Smooth muscle cell (in vitro differentiated cells): ENCODE measurements at regions not wholly inside any gene's neighbourhood (a gene's known extent, or its start where the extent isn't known, plus 50 kb on each side); places are given as distances from the start of the nearest gene placed in this dataset.

Source experiments
- DNase-seq: peaks from one replicate; lab custom pipeline; 2025; ENCODE audit not compliant: unreplicated experiment; lab: John Stamatoyannopoulos, UW
- H2AFZ ChIP-seq: fragments of 200-600 bp; sonication (generic); 2 replicates; pipeline ENCODE4 v1.6.0; 2016; ENCODE audit warnings: antibody characterized with exemption, low read depth, mild to moderate bottlenecking
- H3F3A ChIP-seq: fragments of 200-600 bp; sonication (generic); 2 replicates; pipeline ENCODE4 v1.6.0; 2017; ENCODE audit warnings: antibody characterized with exemption, low read depth
- H3K27ac ChIP-seq: fragments of 200-600 bp; sonication (generic); 2 replicates; pipeline ENCODE4 v1.5.1; 2016; ENCODE audit warnings: low read depth, mild to moderate bottlenecking
- H3K27me3 ChIP-seq: fragments of 200-600 bp; sonication (generic); 2 replicates; pipeline ENCODE4 v1.6.1; 2016; ENCODE audit warnings: low read depth, mild to moderate bottlenecking
- H3K36me3 ChIP-seq: fragments of 200-600 bp; sonication (generic); 2 replicates; pipeline ENCODE4 v1.5.1; 2016; ENCODE audit warnings: low read depth
- H3K4me1 ChIP-seq: fragments of 200-600 bp; sonication (generic); 2 replicates; pipeline ENCODE4 v1.5.1; 2016; ENCODE audit warnings: low read depth
- H3K4me2 ChIP-seq: fragments of 200-600 bp; sonication (generic); 2 replicates; pipeline ENCODE4 v1.6.0; 2016; ENCODE audit warnings: mild to moderate bottlenecking
- H3K4me3 ChIP-seq: fragments of 200-600 bp; sonication (generic); 2 replicates; pipeline ENCODE4 v1.5.1; 2016; ENCODE audit warnings: mild to moderate bottlenecking
- H3K79me2 ChIP-seq: fragments of 200-600 bp; sonication (generic); 2 replicates; pipeline ENCODE4 v1.6.0; 2016; ENCODE audit warnings: low read depth, mild to moderate bottlenecking
- H3K9ac ChIP-seq: fragments of 200-600 bp; sonication (generic); 2 replicates; pipeline ENCODE4 v1.6.0; 2016; ENCODE audit warnings: low read depth
- H3K9me3 ChIP-seq: fragments of 200-600 bp; sonication (generic); replicated peaks from 2 replicates; pipeline ENCODE4 v1.5.1; 2016; ENCODE audit warnings: low read depth
- H4K20me1 ChIP-seq: fragments of 200-600 bp; sonication (generic); 2 replicates; pipeline ENCODE4 v1.6.0; 2016; ENCODE audit warnings: low read depth
- CTCF ChIP-seq: fragments of 200-600 bp; sonication (generic); IDR thresholded peaks from 2 replicates; pipeline ENCODE4 v1.5.1; 2017; ENCODE audit warnings: borderline replicate concordance, mild to moderate bottlenecking, antibody characterized with exemption; ENCODE audit not compliant: insufficient read depth, poor library complexity, severe bottlenecking
- WGBS: methylation state at CpG from one replicate; pipeline ENCODE4 v1.1.7; 2016; ENCODE audit warnings: low lambda C conversion rate; 5-methylcytosine and 5-hydroxymethylcytosine counted together

- no peak overlapping the region for H3K4me2 ChIP-seq
- H3F3A ChIP-seq: no peaks in the 10 kb centered on the region
- no peaks in the 10 kb centered on the region for H3K79me2 ChIP-seq
- H2AFZ ChIP-seq: no peak overlapping the region
- H3K9me3 ChIP-seq: no peaks in the 10 kb centered on the region
- TF ChIP-seq CTCF: no peak
- H3K27me3 ChIP-seq: no peaks in the 10 kb centered on the region
- H4K20me1 ChIP-seq: no peaks in the 10 kb centered on the region
- peaks cover 20% of the 10 kb centered on the region for H3K4me1 ChIP-seq
- DNase-seq: no peak
- no peak overlapping the region for H3K27ac ChIP-seq
- WGBS: 72% methylated on average over 7 of the region's 7 CpGs
- no peak overlapping the region for H3K9ac ChIP-seq
- H3K36me3 ChIP-seq: no peaks in the 10 kb centered on the region
- no peak overlapping the region for H3K4me3 ChIP-seq
These were observed 173.0 kb downstream of the SP3 start for GRCh38 chr2:173792166-173792565.

GRCh38 chr2:173792741-173793140 lies 172.4 kb downstream of the SP3 start:
- Histone ChIP-seq H3K4me1 (peaks cover 20% of the 10 kb centered on the region), H3K79me2 (no peaks in the 10 kb centered on the region), H3K27ac (no peak overlapping the region), H3F3A (no peaks in the 10 kb centered on the region), H3K36me3 (no peaks in the 10 kb centered on the region), H3K4me2 (no peak overlapping the region), H2AFZ (no peak overlapping the region), H3K27me3 (no peaks in the 10 kb centered on the region), H3K9ac (no peak overlapping the region), H3K4me3 (no peak overlapping the region), H4K20me1 (no peaks in the 10 kb centered on the region), H3K9me3 (no peaks in the 10 kb centered on the region)
- TF ChIP-seq CTCF: no peak
- 52% methylated on average over 3 of the region's 3 CpGs for WGBS
- no peak for DNase-seq

- no peaks in the 10 kb centered on the region for H4K20me1 ChIP-seq
- H3K27ac ChIP-seq: no peak overlapping the region
- no peaks in the 10 kb centered on the region for H3K9me3 ChIP-seq
- no peak overlapping the region for H3K4me2 ChIP-seq
- no peaks in the 10 kb centered on the region for H3K36me3 ChIP-seq
- WGBS: 79% methylated on average over 12 of the region's 12 CpGs
- peaks cover 20% of the 10 kb centered on the region for H3K4me1 ChIP-seq
- H3K79me2 ChIP-seq: no peaks in the 10 kb centered on the region
- no peak for DNase-seq
- H3F3A ChIP-seq: no peaks in the 10 kb centered on the region
- no peak overlapping the region for H3K4me3 ChIP-seq
- no peak overlapping the region for H2AFZ ChIP-seq
- TF ChIP-seq CTCF: no peak
- H3K9ac ChIP-seq: no peak overlapping the region
- no peaks in the 10 kb centered on the region for H3K27me3 ChIP-seq
These were observed 171.2 kb downstream of the SP3 start for GRCh38 chr2:173793709-173794565.
